ENCODE measurements at regions not wholly inside any gene's neighbourhood (a gene's known extent, or its start where the extent isn't known, plus 50 kb on each side); places are given as distances from the start of the nearest gene placed in this dataset.
"Not testable (repeated sequence)": the region's sequence is repeated elsewhere in the genome, so short reads cannot be mapped to it uniquely, and the experiment has no call there.

- TF ChIP-seq CTCF (IDR thresholded peaks at IDR 0.05; ENCODE audit: control insufficient read depth, insufficient read depth, low read depth, low read length, missing control alignments) = no peak
- DNase-seq (ENCODE audit: low read depth) = no peak
These were observed 261.4 kb downstream of the VRK1 start for GRCh38 chr14:97058589-97058988.

DNA sequence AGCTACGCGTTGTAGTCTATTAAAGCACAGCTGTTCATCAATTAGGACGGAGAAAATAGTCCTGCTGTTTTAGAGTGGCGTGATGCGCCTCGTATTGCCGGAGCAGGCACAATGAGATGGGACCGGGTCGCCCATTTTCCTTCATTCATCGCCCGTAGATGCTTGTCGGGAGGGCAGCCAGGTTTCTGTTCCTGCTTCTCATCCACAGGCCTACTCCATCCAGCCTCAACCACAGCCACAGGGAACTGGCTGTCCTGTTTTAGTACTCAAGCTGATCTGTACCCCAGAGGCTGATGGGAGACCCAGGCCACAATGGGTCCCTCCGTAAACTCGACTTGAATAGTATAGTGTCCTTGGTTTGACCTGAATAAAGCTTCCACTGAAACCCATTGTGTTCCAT is 264.0 kb downstream of the VRK1 start:
- no peak for DNase-seq (ENCODE audit: low read depth)
- no peak overlapping the region for H3K4me3 ChIP-seq (ENCODE audit: control insufficient read depth, low read depth, low read length)
- TF ChIP-seq CTCF (IDR thresholded peaks at IDR 0.05; ENCODE audit: control insufficient read depth, insufficient read depth, low read depth, low read length, missing control alignments) = no peak

More at GRCh38 chr14:97058589-97058988, 261.4 kb downstream of the VRK1 start:
- H3K4me3 ChIP-seq (ENCODE audit: control insufficient read depth, low read depth, low read length) = no peak overlapping the region

DNA sequence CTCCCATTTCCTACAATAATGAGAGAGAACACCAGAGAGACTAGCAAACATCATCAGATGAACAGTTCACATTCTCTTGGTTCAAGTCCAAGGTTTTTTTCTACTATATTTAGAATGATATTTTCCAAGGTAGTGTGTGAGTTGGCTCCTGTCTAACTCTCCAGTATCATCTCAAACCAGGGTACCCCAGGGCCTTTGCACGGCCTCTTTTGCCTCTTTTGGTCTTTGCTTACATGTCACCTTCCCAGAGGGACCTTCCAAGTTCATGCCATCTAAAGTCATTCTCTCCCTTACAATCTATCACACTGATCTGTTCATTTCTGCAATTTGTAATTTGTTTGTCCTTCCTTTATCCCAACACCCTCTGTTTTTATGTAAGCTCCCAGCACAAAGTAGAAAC is 264.5 kb downstream of the VRK1 start:
- no peak for DNase-seq (ENCODE audit: low read depth)
- no peak overlapping the region for H3K4me3 ChIP-seq (ENCODE audit: control insufficient read depth, low read depth, low read length)
- TF ChIP-seq CTCF (IDR thresholded peaks at IDR 0.05; ENCODE audit: control insufficient read depth, insufficient read depth, low read depth, low read length, missing control alignments) = no peak

DNA sequence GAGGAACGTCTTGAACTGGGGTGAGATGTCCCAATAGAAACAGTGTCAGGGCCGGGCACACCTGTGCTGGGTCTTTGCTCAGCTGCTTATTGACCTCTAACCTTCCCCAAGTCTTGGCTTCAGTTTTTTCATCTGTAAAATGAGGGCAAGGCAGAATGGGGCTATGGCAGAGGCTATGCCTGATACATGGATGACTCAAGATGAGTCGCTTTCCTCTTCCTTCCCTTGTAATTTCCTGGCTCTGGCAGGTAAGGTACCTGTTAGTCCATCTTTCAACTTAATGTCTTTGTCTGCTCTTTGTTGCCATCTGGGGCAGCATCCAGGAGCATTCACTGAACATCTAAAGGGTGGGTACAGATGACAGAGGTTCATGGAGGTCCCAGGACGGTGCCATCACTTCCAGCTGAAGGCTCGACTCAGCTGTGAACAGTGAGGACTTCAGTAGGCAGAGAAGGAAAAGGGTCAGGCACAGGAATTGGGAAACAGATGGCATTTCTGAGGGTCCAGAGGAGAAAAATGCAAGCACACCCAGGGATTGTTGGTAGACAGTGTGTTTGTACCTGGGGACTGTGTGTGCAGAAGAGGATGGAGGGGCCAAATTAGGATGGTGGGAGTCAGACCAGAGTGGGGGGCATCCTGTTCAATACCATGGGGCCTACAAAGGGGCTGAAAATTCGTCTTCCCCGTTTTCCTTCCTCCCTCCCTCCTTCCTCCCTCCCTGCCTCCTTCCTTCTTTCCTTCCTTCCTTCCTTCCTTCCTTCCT is 268.3 kb downstream of the VRK1 start:
- no peak for DNase-seq (ENCODE audit: low read depth)
- TF ChIP-seq CTCF (IDR thresholded peaks at IDR 0.05; ENCODE audit: control insufficient read depth, insufficient read depth, low read depth, low read length, missing control alignments) = no peak

DNA sequence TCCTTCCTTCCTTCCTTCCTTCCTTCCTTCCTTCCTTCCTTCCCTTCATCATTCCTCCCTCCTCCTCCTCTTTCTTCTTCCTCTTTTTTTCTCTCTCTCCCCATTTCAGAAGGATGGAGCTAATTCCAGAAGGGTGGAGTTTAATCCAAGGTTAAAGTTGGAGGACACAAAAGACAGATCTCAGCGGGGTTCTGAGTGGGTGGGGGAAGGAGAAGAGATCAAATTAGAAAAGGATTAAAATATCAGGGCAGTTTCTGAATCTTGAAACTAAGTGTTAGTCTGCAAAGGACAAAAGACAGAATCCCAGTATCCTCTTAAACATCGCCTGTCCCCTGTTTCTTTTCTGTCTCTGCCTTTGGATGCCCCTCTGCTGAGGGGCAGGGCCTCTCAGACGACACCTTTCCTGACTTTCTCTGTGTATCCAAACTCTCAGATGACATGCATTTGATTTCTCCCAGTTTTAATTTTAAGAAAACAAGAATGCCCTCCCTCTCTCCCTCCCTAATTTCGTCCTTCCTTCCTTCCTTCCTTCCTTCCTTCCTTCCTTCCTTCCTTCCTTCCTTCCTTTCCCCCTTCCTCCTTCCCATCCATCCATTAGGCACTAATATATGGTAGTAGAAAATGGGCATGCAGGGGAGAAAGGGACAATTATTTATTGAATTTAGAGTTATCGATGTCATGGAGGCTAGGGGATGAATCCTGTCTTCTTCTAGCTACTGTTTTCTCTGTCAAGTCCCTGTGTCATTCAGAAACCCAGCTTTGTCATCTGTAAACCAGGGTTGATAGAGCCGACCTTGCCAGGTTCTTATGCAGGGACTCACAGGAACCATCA is 269.1 kb downstream of the VRK1 start:
- DNase-seq (ENCODE audit: low read depth) = no peak
- no peak overlapping the region for H3K4me3 ChIP-seq (ENCODE audit: control insufficient read depth, low read depth, low read length)
- TF ChIP-seq CTCF (IDR thresholded peaks at IDR 0.05; ENCODE audit: control insufficient read depth, insufficient read depth, low read depth, low read length, missing control alignments) = no peak

More for the DNA sequence above, 268.3 kb downstream of the VRK1 start:
- no peak overlapping the region for H3K4me3 ChIP-seq (ENCODE audit: control insufficient read depth, low read depth, low read length)

DNA sequence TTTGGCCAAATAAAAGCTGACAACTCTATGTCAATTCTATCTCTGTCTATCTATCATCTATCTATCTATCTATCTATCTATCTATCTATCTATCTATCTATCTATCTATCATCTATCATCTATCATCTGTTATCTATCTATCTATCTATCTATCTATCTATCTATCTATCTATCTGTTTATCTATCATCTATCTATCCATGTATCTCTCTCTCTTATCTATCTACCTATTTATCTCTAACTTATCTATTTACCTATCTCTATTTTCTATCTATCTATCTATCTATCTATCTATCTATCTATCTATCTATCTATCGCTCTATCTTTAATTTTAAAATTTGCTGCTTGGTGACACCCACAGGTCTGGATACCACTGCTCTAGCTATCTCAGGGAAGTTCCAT is 271.1 kb downstream of the VRK1 start:
- DNase-seq (ENCODE audit: low read depth); H3K4me3 ChIP-seq (ENCODE audit: control insufficient read depth, low read depth, low read length): not testable (repeated sequence)

GRCh38 chr14:97070259-97070658 is 273.1 kb downstream of the VRK1 start:
- no peak overlapping the region for H3K4me3 ChIP-seq (ENCODE audit: control insufficient read depth, low read depth, low read length)
- TF ChIP-seq CTCF (IDR thresholded peaks at IDR 0.05; ENCODE audit: control insufficient read depth, insufficient read depth, low read depth, low read length, missing control alignments) = no peak
- DNase-seq (ENCODE audit: low read depth) = no peak

All from AG09309 (cell line).